ENCODE measurements at regions not wholly inside any gene's neighbourhood (a gene's known extent, or its start where the extent isn't known, plus 50 kb on each side); places are given as distances from the start of the nearest gene placed in this dataset.

DNA sequence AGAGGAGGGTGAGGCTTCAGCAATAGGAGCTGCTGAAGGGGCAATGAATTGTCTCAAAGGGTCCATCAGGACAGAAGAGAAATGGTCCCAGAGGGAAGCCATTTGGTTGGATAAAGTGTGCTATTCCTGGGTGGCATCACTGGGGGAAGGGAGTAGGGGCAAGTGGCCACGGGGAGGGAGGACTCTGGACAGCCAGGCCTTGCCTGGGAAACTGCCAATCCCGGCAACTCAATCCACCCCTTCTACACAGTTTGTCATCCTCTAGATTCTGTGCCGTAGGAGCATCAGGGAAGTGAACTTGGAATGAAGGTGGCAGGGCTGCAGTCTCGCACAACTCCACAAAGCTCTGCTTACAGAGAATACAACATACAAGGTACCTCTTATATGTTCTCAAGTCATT is 59.5 kb upstream of the RIPOR2 start:
- no peak for TF ChIP-seq CTCF (conservative IDR thresholded peaks at IDR 0.05; ENCODE audit: low read depth, low read length)
- no peak for DNase-seq (ENCODE audit: low read depth)
- H3K4me3 ChIP-seq (ENCODE audit: low read depth, low read length): no peak overlapping the region

GRCh38 chr6:24996269-24996836 is 60.6 kb upstream of the RIPOR2 start:
- DNase-seq (ENCODE audit: low read depth): no peak
- no peak for TF ChIP-seq CTCF (conservative IDR thresholded peaks at IDR 0.05; ENCODE audit: low read depth, low read length)
- no peak overlapping the region for H3K4me3 ChIP-seq (ENCODE audit: low read depth, low read length)

DNA sequence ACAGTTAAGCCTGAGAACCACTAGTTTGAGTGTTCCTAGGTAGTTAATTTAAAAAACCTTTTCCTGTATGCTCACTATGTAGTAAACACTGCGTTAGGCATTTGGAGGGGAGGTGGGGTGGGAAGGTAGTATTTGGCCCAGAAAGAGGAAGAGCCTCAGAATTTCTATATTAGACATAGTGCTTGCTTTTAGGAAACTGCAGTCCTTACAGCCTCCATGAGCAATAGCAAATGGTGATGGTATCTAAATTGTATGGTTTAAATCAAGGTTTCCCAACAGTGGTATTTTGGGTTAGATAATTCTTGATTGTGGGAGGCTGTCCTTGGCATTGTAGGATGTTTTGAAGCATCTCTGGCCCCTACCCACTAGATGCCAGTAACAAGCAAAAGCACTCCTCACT is 61.5 kb upstream of the RIPOR2 start:
- no peak for DNase-seq (ENCODE audit: low read depth)
- TF ChIP-seq CTCF (conservative IDR thresholded peaks at IDR 0.05; ENCODE audit: low read depth, low read length): no peak
- H3K4me3 ChIP-seq (ENCODE audit: low read depth, low read length): no peak overlapping the region

DNA sequence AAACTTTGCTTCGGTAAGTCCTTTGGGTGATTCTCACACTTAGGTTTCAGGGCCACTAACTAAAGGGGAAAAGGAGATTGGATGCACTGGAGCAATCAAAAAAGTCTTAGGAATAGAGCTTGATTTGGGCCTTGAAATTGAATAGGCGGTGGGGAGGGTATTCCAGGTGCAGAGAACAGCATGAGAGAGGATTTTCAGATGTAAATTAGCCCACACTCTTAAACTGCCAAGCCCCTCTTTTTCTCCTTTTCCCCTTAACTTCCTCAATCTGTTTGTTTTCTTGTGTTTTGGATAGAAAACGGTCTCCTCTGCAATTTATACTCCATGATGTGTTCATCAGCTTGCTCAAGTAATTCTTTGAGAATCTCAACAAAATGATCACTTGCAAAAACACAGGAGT is 62.1 kb upstream of the RIPOR2 start:
- H3K4me3 ChIP-seq (ENCODE audit: low read depth, low read length): no peak overlapping the region
- TF ChIP-seq CTCF (conservative IDR thresholded peaks at IDR 0.05; ENCODE audit: low read depth, low read length): no peak
- DNase-seq (ENCODE audit: low read depth): no peak

DNA sequence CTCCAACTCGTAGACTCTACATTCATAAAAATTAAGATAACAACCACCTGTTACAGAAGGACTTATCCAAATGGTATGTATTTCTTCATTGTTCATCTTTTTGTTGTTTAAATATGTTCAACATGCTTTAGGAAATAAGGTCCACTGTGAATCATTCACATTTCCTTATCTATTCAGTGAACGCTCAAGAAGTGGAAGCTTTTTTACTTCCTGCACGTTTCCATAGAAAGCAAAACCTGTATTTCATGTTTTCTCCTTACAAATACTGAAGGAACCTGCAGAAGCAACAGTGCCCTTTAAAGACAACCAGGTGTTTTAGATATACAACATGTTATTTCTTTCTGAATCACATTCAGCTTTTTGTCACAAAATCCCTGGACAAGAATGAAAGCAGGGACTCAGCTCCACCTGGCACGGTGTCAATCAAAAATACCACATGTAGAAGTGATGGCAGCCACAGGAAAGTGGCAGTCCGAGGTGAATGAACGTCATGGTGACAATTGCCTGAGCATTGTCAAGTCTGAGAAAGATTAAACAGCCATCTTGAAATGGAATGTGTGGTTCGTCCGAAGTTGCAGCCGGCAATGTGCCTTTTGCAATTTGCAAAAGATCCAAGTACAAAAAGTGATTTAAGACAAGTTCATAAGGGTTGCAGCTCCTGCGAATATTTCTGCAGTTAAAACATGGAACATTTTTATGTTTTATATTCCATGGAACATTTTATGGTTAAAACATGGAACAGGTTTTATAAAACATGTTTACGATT is 66.7 kb upstream of the RIPOR2 start:
- DNase-seq (ENCODE audit: low read depth): no peak
- no peak for TF ChIP-seq CTCF (conservative IDR thresholded peaks at IDR 0.05; ENCODE audit: low read depth, low read length)
- no peak overlapping the region for H3K4me3 ChIP-seq (ENCODE audit: low read depth, low read length)

- DNase-seq (ENCODE audit: low read depth): no peak
- no peak overlapping the region for H3K4me3 ChIP-seq (ENCODE audit: low read depth, low read length)
- TF ChIP-seq CTCF (conservative IDR thresholded peaks at IDR 0.05; ENCODE audit: low read depth, low read length): no peak
These were observed 68.6 kb upstream of the RIPOR2 start for GRCh38 chr6:25004357-25004756.

DNA sequence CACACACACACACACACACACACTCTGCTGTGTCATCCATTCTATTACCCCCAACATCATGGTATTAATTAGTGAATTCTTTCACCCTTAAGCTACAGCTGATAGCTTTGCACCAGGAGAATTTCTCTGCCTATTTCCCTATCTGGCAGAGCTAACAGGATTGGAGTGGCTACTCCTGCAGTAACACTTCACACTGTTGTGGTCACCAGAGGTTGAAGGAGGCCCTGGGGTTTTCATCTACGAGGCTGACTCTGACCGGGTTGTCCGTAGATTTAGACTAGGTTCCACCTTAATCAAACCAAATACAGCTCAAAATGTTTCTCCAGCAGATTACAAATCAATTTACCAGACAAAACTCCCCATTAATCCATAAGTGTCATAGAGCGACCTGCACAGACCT is 69.2 kb upstream of the RIPOR2 start:
- TF ChIP-seq CTCF (conservative IDR thresholded peaks at IDR 0.05; ENCODE audit: low read depth, low read length): no peak
- DNase-seq (ENCODE audit: low read depth): no peak
- H3K4me3 ChIP-seq (ENCODE audit: low read depth, low read length): no peak overlapping the region

All from choroid plexus epithelial cell (primary cell).